SK-N-SH (cell line): ENCODE measurements at regions not wholly inside any gene's neighbourhood (a gene's known extent, or its start where the extent isn't known, plus 50 kb on each side); places are given as distances from the start of the nearest gene placed in this dataset.

Source experiments
- CTCF ChIA-PET: fragments of 300-600, 350-600 bp; formaldehyde crosslinking; extraction: SDS; loops from one replicate; lab custom pipeline; 2021; lab: Yijun Ruan, JAX
- POLR2A ChIA-PET: fragments of 350-600 bp; sonication (Branson Sonifier 250); formaldehyde crosslinking; extraction: SDS; loops from one replicate; lab custom pipeline; 2020; ENCODE audit warnings: antibody characterized with exemption, inconsistent platforms; lab: Yijun Ruan, JAX
- DNase-seq: peaks from one replicate; pipeline ENCODE4 v3.0.0; 2012
- H2AFZ ChIP-seq: fragments of 200-600 bp; sonication (generic); 2 replicates; pipeline ENCODE4 v1.8.1; 2016; ENCODE audit warnings: antibody characterized with exemption, mild to moderate bottlenecking, low read depth
- H3F3A ChIP-seq: fragments of 200-600 bp; sonication (generic); replicated peaks from 2 replicates; pipeline ENCODE3; 2016; ENCODE audit warnings: antibody characterized with exemption, mild to moderate bottlenecking; ENCODE audit not compliant: insufficient read depth
- H3K27ac ChIP-seq, 2 experiments: fragments of 200-500 bp in 1 of 2; fragments of 200-600 bp in 1 of 2; sonication (Bioruptor generic) in 1 of 2; sonication (generic), shearing (Covaris generic) in 1 of 2; 2 replicates each; pipeline versions ENCODE4 v1.5.1 to v1.6.1; 2014 to 2016; ENCODE audit warnings: low read depth in 2 of 2, inconsistent platforms in 1 of 2, low read length in 1 of 2, mild to moderate bottlenecking in 1 of 2, mixed read lengths in 1 of 2
- H3K27me3 ChIP-seq: fragments of 200-600 bp; sonication (generic), shearing (Covaris generic); 2 replicates; pipeline ENCODE4 v1.6.1; 2016; ENCODE audit warnings: mixed run types; ENCODE audit not compliant: insufficient read depth
- H3K36me3 ChIP-seq, 2 experiments: fragments of 200-500 bp in 1 of 2; fragments of 200-600 bp in 1 of 2; sonication (Bioruptor generic) in 1 of 2; sonication (generic) in 1 of 2; replicated peaks in 1 of 2; 2 replicates each; pipeline versions ENCODE3 to v1.5.1; 2014 to 2016; ENCODE audit warnings: low read length in 1 of 2, mild to moderate bottlenecking in 1 of 2; ENCODE audit not compliant: insufficient read depth in 2 of 2, control insufficient read depth in 1 of 2
- H3K4me1 ChIP-seq, 2 experiments: fragments of 200-500 bp in 1 of 2; fragments of 200-600 bp in 1 of 2; sonication (Bioruptor generic) in 1 of 2; sonication (generic), shearing (Covaris generic) in 1 of 2; 2 replicates each; pipeline versions ENCODE4 v1.5.1 to v1.6.1; 2014 to 2016; ENCODE audit warnings: low read depth in 1 of 2, low read length in 1 of 2, mixed run types in 1 of 2; ENCODE audit not compliant: insufficient read depth in 2 of 2, control insufficient read depth in 1 of 2
- H3K4me2 ChIP-seq: fragments of 200-600 bp; sonication (generic), shearing (Covaris generic); 2 replicates; pipeline ENCODE4 v1.6.1; 2017; ENCODE audit warnings: mixed run types
- H3K4me3 ChIP-seq, 2 experiments: fragments of 200-500 bp in 1 of 2; fragments of 200-600 bp in 1 of 2; sonication (Bioruptor generic) in 1 of 2; sonication (generic), shearing (Covaris generic) in 1 of 2; 2 replicates each; pipeline versions ENCODE4 v1.5.1 to v1.8.1; 2014 to 2016; ENCODE audit warnings: low read depth in 2 of 2, inconsistent platforms in 1 of 2, low read length in 1 of 2, mild to moderate bottlenecking in 1 of 2, mixed read lengths in 1 of 2, moderate library complexity in 1 of 2
- H3K79me2 ChIP-seq: fragments of 200-600 bp; sonication (generic); 2 replicates; pipeline ENCODE4 v1.8.1; 2017; ENCODE audit warnings: mild to moderate bottlenecking; ENCODE audit not compliant: insufficient read depth
- H3K9ac ChIP-seq: fragments of 200-600 bp; sonication (generic); 2 replicates; pipeline ENCODE4 v1.6.1; 2017; ENCODE audit warnings: mixed run types
- H3K9me2 ChIP-seq: fragments of 200-600 bp; sonication (generic); 2 replicates; pipeline ENCODE4 v1.6.1; 2017; ENCODE audit warnings: mixed run types
- H3K9me3 ChIP-seq: fragments of 200-600 bp; sonication (generic); 2 replicates; pipeline ENCODE4 v1.6.1; 2017; ENCODE audit warnings: mixed run types, mild to moderate bottlenecking, moderate library complexity
- H4K20me1 ChIP-seq: fragments of 200-600 bp; sonication (generic); 2 replicates; pipeline ENCODE4 v1.6.1; 2017; ENCODE audit warnings: mild to moderate bottlenecking, mixed run types; ENCODE audit not compliant: insufficient read depth
- ELF1 ChIP-seq: IDR thresholded peaks from 2 replicates; pipeline ENCODE4 v1.4.0; 2012
- EP300 ChIP-seq, 2 experiments: IDR thresholded peaks; 2 replicates each; pipeline versions ENCODE4 v1.4.0 to v1.6.1; 2012; ENCODE audit warnings: borderline replicate concordance in 1 of 2, low read depth in 1 of 2, low read length in 1 of 2
- EZH2phosphoT487 ChIP-seq: fragments of 200-600 bp; sonication (generic); IDR thresholded peaks from 2 replicates; pipeline ENCODE4 v1.6.1; 2017; ENCODE audit warnings: low read depth, mixed run types, mild to moderate bottlenecking, antibody characterized with exemption, moderate library complexity, borderline replicate concordance
- FOSL2 ChIP-seq: IDR thresholded peaks from 2 replicates; pipeline ENCODE4 v1.4.0; 2012; ENCODE audit warnings: low read depth, mild to moderate bottlenecking, moderate library complexity, borderline replicate concordance
- FOXM1 ChIP-seq: IDR thresholded peaks from 2 replicates; pipeline ENCODE4 v1.4.0; 2012; ENCODE audit warnings: low read depth, mild to moderate bottlenecking
- JUND ChIP-seq: IDR thresholded peaks from 2 replicates; pipeline ENCODE4 v1.4.0; 2012
- MAX ChIP-seq: IDR thresholded peaks from 2 replicates; pipeline ENCODE4 v1.4.0; 2012; ENCODE audit warnings: low read depth
- NRF1 ChIP-seq: IDR thresholded peaks from 2 replicates; pipeline ENCODE4 v1.6.1; 2012; ENCODE audit warnings: low read depth, mild to moderate bottlenecking, low read length
- POLR2AphosphoS5 ChIP-seq: IDR thresholded peaks from 2 replicates; pipeline ENCODE4 v1.6.1; 2012; ENCODE audit warnings: low read depth, low read length
- RAD21 ChIP-seq: IDR thresholded peaks from 2 replicates; pipeline ENCODE4 v1.6.1; 2012; ENCODE audit warnings: mild to moderate bottlenecking, low read length
- RCOR1 ChIP-seq: fragments of 150-350 bp; IDR thresholded peaks from 2 replicates; pipeline ENCODE4 v1.6.1; 2017; ENCODE audit warnings: antibody characterized with exemption, low read length
- REST ChIP-seq: IDR thresholded peaks from 2 replicates; pipeline ENCODE4 v1.6.1; 2012; ENCODE audit warnings: mild to moderate bottlenecking, low read depth, low read length, moderate library complexity
- RXRA ChIP-seq: IDR thresholded peaks from 2 replicates; pipeline ENCODE4 v1.4.0; 2012; ENCODE audit warnings: low read depth, mild to moderate bottlenecking, borderline replicate concordance
- SIN3A ChIP-seq: IDR thresholded peaks from 2 replicates; pipeline ENCODE4 v1.6.1; 2012; ENCODE audit warnings: low read depth, mild to moderate bottlenecking, low read length, moderate library complexity, borderline replicate concordance
- SMC3 ChIP-seq: IDR thresholded peaks from 2 replicates; pipeline ENCODE4 v1.6.1; 2012; ENCODE audit warnings: low read depth, low read length, improper control_type of control experiment
- TAF1 ChIP-seq: IDR thresholded peaks from 2 replicates; pipeline ENCODE4 v1.6.1; 2012; ENCODE audit warnings: low read depth, mild to moderate bottlenecking, low read length, moderate library complexity, borderline replicate concordance
- YY1 ChIP-seq: IDR thresholded peaks from 2 replicates; pipeline ENCODE4 v1.4.0; 2012; ENCODE audit warnings: low read depth, mild to moderate bottlenecking
- WGBS: methylation state at CpG from one replicate; pipeline ENCODE4 v1.1.6; 2017; ENCODE audit warnings: low lambda C conversion rate; 5-methylcytosine and 5-hydroxymethylcytosine counted together
- TF ChIP-seq, protein P1 (sequence below): fragments of 200-600 bp; sonication (generic); IDR thresholded peaks from 2 replicates; pipeline ENCODE4 v1.6.1; 2017; ENCODE audit warnings: antibody characterized with exemption, mild to moderate bottlenecking, moderate library complexity
- TF ChIP-seq, protein P2 (sequence below): fragments of 150-350 bp; IDR thresholded peaks from 2 replicates; pipeline ENCODE4 v1.6.1; 2017; ENCODE audit warnings: antibody characterized with exemption, low read length, low read depth, borderline replicate concordance

DNA sequence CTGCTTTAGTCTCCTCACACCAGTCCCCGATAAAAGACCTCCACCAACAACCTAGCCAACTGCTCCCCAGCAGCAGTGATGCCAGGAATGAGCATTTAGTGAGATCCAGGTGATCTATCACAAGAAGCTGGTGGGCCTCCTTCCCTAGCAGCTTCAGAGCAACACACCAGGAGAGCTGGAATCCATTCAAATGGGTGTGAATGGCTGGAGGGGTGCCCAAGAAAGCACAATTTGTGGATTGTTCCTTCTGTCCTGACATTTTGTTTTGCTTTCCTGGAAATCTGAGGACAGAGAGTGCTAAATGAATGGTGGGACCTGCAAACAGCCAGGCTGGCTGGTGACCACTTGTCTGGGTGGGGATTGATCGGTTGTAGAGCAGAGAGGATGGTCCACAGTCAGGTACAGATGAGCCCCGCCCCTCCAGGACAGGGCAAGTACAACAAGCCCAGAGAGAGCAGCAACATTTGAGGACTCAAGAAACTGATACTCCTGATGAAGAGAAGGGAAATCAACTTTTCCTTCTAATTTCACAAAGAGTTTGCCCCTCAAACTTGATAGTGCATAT is 316.8 kb downstream of the VPS13C start:
- H3K36me3 ChIP-seq, result no peaks in the 10 kb centered on the region
- no peaks in the 10 kb centered on the region for H3K9me3 ChIP-seq
- 37% methylated on average over 3 of the region's 3 CpGs for WGBS
- no peak overlapping the region for H3K9ac ChIP-seq
- H4K20me1 ChIP-seq, result no peaks in the 10 kb centered on the region
- ChIA-PET POLR2A (no interaction called here), CTCF (no interaction called here)
- no peak for DNase-seq
- 0 out of 2 replicates have a peak, but pooled peaks cover 6% of the 10 kb centered on the region for H3K27me3 ChIP-seq
- no peaks in the 10 kb centered on the region for H3K9me2 ChIP-seq
- H3K79me2 ChIP-seq, result no peaks in the 10 kb centered on the region
- H3K4me2 ChIP-seq, result no peak overlapping the region
- no peak overlapping the region for H3K4me3 ChIP-seq
- no peaks in the 10 kb centered on the region for H3K4me1 ChIP-seq
- no peak for TF ChIP-seq FOXM1
- no peak for TF ChIP-seq SMC3
- TF ChIP-seq MAX, result no peak
- TF ChIP-seq TAF1, result no peak
- no peak for TF ChIP-seq POLR2AphosphoS5
- no peak for TF ChIP-seq RXRA
- no peak for TF ChIP-seq RCOR1
- no peak for TF ChIP-seq RAD21
- no peak for TF ChIP-seq REST
- TF ChIP-seq ELF1, result no peak
- TF ChIP-seq SIN3A, result no peak
- TF ChIP-seq, protein P1, sequence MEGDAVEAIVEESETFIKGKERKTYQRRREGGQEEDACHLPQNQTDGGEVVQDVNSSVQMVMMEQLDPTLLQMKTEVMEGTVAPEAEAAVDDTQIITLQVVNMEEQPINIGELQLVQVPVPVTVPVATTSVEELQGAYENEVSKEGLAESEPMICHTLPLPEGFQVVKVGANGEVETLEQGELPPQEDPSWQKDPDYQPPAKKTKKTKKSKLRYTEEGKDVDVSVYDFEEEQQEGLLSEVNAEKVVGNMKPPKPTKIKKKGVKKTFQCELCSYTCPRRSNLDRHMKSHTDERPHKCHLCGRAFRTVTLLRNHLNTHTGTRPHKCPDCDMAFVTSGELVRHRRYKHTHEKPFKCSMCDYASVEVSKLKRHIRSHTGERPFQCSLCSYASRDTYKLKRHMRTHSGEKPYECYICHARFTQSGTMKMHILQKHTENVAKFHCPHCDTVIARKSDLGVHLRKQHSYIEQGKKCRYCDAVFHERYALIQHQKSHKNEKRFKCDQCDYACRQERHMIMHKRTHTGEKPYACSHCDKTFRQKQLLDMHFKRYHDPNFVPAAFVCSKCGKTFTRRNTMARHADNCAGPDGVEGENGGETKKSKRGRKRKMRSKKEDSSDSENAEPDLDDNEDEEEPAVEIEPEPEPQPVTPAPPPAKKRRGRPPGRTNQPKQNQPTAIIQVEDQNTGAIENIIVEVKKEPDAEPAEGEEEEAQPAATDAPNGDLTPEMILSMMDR, result no peak
- TF ChIP-seq JUND, result no peak
- no peaks in the 10 kb centered on the region for H3F3A ChIP-seq
- no peak overlapping the region for H2AFZ ChIP-seq
- no peak overlapping the region for H3K27ac ChIP-seq

DNA sequence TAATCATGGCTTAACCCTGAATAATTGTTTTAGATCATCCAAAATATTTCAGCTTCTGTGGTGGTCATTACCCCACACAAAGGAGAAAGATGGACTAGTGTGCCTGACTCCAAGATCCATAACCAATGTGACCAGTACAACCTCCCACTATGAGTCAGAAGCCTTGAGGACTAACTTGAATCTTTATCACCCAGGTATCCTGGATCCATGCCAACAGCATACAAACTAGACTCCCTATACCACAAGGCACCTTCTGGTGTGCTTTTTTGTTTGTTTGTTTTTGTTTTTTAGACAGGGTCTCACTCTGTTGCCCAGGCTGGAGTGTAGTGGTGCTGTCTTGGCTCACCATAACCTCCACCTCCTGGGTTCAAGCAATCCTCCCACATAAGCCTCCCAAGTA is 317.7 kb downstream of the VPS13C start:
- Histone ChIP-seq H3K4me3 (no peak overlapping the region), H3K4me1 (no peaks in the 10 kb centered on the region), H3K9ac (no peak overlapping the region), H4K20me1 (no peaks in the 10 kb centered on the region), H3K27ac (no peak overlapping the region), H3K36me3 (no peaks in the 10 kb centered on the region), H3K27me3 (0 out of 2 replicates have a peak, but pooled peaks cover 6% of the 10 kb centered on the region), H3K4me2 (no peak overlapping the region), H3K9me3 (no peaks in the 10 kb centered on the region), H3K79me2 (no peaks in the 10 kb centered on the region), H2AFZ (no peak overlapping the region), H3F3A (no peaks in the 10 kb centered on the region), H3K9me2 (no peaks in the 10 kb centered on the region)
- POLR2A ChIA-PET, result no interaction called here
- DNase-seq, result no peak
- CTCF ChIA-PET, result interaction anchor here (1.2 kb wide), 1 partner anchor 93 kb away, joined by 3 read pairs; no protein-coding TSS in a partner anchor
- no peak for TF ChIP-seq NRF1
- TF ChIP-seq, protein P1, result no peak
- TF ChIP-seq RXRA, result no peak
- no peak for TF ChIP-seq EZH2phosphoT487
- no peak for TF ChIP-seq FOSL2
- no peak for TF ChIP-seq EP300 (IDR thresholded peaks at IDR 0.05; ENCODE audit: borderline replicate concordance in 1 of 2, low read depth in 1 of 2, low read length in 1 of 2)
- no peak for TF ChIP-seq FOXM1
- no peak for TF ChIP-seq ELF1
- TF ChIP-seq, protein P2, sequence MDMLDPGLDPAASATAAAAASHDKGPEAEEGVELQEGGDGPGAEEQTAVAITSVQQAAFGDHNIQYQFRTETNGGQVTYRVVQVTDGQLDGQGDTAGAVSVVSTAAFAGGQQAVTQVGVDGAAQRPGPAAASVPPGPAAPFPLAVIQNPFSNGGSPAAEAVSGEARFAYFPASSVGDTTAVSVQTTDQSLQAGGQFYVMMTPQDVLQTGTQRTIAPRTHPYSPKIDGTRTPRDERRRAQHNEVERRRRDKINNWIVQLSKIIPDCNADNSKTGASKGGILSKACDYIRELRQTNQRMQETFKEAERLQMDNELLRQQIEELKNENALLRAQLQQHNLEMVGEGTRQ, result no peak
- TF ChIP-seq YY1, result no peak
